DND-41 (cell line): ENCODE measurements at regions not wholly inside any gene's neighbourhood (a gene's known extent, or its start where the extent isn't known, plus 50 kb on each side); places are given as distances from the start of the nearest gene placed in this dataset.

ENCODE experiments used
- ATAC-seq: fragments of 200-7000 bp; cut with Tn5 transposase; 3 replicates; pipeline ENCODE4 v1.9.1; 2021; ENCODE audit warnings: low read depth; ENCODE audit not compliant: insufficient read depth
- DNase-seq: peaks from one replicate; pipeline ENCODE4 v3.0.0-alpha.2; 2020
- H2AFZ ChIP-seq: 2 replicates; pipeline ENCODE4 v1.6.0; 2012; ENCODE audit warnings: low read depth, low read length
- H3K27ac ChIP-seq: 2 replicates; pipeline ENCODE4 v1.5.1; 2012; ENCODE audit warnings: low read length, inconsistent platforms
- H3K27me3 ChIP-seq: fragments of 200-600 bp; sonication (generic); 2 replicates; pipeline ENCODE4 v1.6.0; 2012; ENCODE audit warnings: low read length, mild to moderate bottlenecking, inconsistent platforms; ENCODE audit not compliant: insufficient read depth, poor library complexity
- H3K36me3 ChIP-seq: 2 replicates; pipeline ENCODE4 v1.5.1; 2012; ENCODE audit warnings: low read length, inconsistent platforms; ENCODE audit not compliant: insufficient read depth
- H3K4me1 ChIP-seq: 2 replicates; pipeline ENCODE4 v1.5.1; 2012; ENCODE audit warnings: mild to moderate bottlenecking, low read length; ENCODE audit not compliant: insufficient read depth
- H3K4me2 ChIP-seq: 2 replicates; pipeline ENCODE4 v1.6.0; 2012; ENCODE audit warnings: mild to moderate bottlenecking, moderate library complexity, low read length, inconsistent platforms; ENCODE audit not compliant: insufficient read depth
- H3K4me3 ChIP-seq, 2 experiments: fragments of 200-600 bp in 1 of 2; shearing (Covaris generic) in 1 of 2; 2 replicates each; pipeline ENCODE4 v1.5.1; 2012 to 2016; ENCODE audit warnings: inconsistent platforms in 2 of 2, low read length in 2 of 2, mild to moderate bottlenecking in 2 of 2, low read depth in 1 of 2, moderate library complexity in 1 of 2
- H3K79me2 ChIP-seq: 2 replicates; pipeline ENCODE4 v1.6.0; 2012; ENCODE audit warnings: low read length, inconsistent platforms; ENCODE audit not compliant: insufficient read depth
- H3K9ac ChIP-seq: 2 replicates; pipeline ENCODE4 v1.6.0; 2012; ENCODE audit warnings: low read depth, mild to moderate bottlenecking, inconsistent platforms, low read length, moderate library complexity
- H3K9me3 ChIP-seq: 2 replicates; pipeline ENCODE4 v1.5.1; 2012; ENCODE audit warnings: low read length, moderate library complexity, mild to moderate bottlenecking, inconsistent platforms; ENCODE audit not compliant: insufficient read depth, severe bottlenecking
- H4K20me1 ChIP-seq: 2 replicates; pipeline ENCODE4 v1.6.0; 2012; ENCODE audit warnings: low read length; ENCODE audit not compliant: insufficient read depth
- EZH2 ChIP-seq: IDR thresholded peaks from 3 replicates; pipeline ENCODE4 v1.6.1; 2012; ENCODE audit warnings: borderline replicate concordance, low read depth, mild to moderate bottlenecking, moderate library complexity, low read length, inconsistent platforms; ENCODE audit not compliant: severe bottlenecking
- TF ChIP-seq, protein P1 (sequence below): IDR thresholded peaks from 2 replicates; pipeline ENCODE4 v1.5.1; 2012; ENCODE audit warnings: borderline replicate concordance, low read length, moderate library complexity, mild to moderate bottlenecking; ENCODE audit not compliant: poor library complexity, severe bottlenecking; ENCODE audit errors: extremely low read depth

GRCh38 chr5:174981416-174981815, 257.0 kb downstream of the MSX2 start:
- DNase-seq: no peak
- H3K27ac ChIP-seq: no peak overlapping the region
- no peak for ATAC-seq
- H3K9ac ChIP-seq: no peak overlapping the region
- H3K27me3 ChIP-seq: no peaks in the 10 kb centered on the region
- no peak overlapping the region for H3K4me3 ChIP-seq
- H3K79me2 ChIP-seq: no peaks in the 10 kb centered on the region
- H3K9me3 ChIP-seq: no peaks in the 10 kb centered on the region
- H4K20me1 ChIP-seq: no peaks in the 10 kb centered on the region
- H3K4me2 ChIP-seq: no peak overlapping the region
- H3K36me3 ChIP-seq: no peaks in the 10 kb centered on the region
- H3K4me1 ChIP-seq: no peaks in the 10 kb centered on the region
- no peak overlapping the region for H2AFZ ChIP-seq
- TF ChIP-seq, protein P1, sequence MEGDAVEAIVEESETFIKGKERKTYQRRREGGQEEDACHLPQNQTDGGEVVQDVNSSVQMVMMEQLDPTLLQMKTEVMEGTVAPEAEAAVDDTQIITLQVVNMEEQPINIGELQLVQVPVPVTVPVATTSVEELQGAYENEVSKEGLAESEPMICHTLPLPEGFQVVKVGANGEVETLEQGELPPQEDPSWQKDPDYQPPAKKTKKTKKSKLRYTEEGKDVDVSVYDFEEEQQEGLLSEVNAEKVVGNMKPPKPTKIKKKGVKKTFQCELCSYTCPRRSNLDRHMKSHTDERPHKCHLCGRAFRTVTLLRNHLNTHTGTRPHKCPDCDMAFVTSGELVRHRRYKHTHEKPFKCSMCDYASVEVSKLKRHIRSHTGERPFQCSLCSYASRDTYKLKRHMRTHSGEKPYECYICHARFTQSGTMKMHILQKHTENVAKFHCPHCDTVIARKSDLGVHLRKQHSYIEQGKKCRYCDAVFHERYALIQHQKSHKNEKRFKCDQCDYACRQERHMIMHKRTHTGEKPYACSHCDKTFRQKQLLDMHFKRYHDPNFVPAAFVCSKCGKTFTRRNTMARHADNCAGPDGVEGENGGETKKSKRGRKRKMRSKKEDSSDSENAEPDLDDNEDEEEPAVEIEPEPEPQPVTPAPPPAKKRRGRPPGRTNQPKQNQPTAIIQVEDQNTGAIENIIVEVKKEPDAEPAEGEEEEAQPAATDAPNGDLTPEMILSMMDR: no peak
- no peak for TF ChIP-seq EZH2

GRCh38 chr5:174980952-174981351, 256.6 kb downstream of the MSX2 start:
- no peaks in the 10 kb centered on the region for H3K27me3 ChIP-seq
- no peak overlapping the region for H3K9ac ChIP-seq
- H4K20me1 ChIP-seq: no peaks in the 10 kb centered on the region
- H3K79me2 ChIP-seq: no peaks in the 10 kb centered on the region
- ATAC-seq (no peak), DNase-seq (no peak)
- no peaks in the 10 kb centered on the region for H3K36me3 ChIP-seq
- H3K4me2 ChIP-seq: no peak overlapping the region
- H3K4me3 ChIP-seq: no peak overlapping the region
- no peak overlapping the region for H2AFZ ChIP-seq
- H3K27ac ChIP-seq: no peak overlapping the region
- no peak for TF ChIP-seq EZH2
- TF ChIP-seq, protein P1: no peak
- H3K4me1 ChIP-seq: no peaks in the 10 kb centered on the region
- H3K9me3 ChIP-seq: no peaks in the 10 kb centered on the region

GRCh38 chr5:174972291-174972690, 247.9 kb downstream of the MSX2 start:
- ATAC-seq: no peak
- no peak for DNase-seq
- H4K20me1 ChIP-seq: no peaks in the 10 kb centered on the region

More at GRCh38 chr5:174972291-174972690, 247.9 kb downstream of the MSX2 start:
- no peak overlapping the region for H3K27ac ChIP-seq
- no peaks in the 10 kb centered on the region for H3K4me1 ChIP-seq
- no peaks in the 10 kb centered on the region for H3K36me3 ChIP-seq
- H2AFZ ChIP-seq: no peak overlapping the region
- no peak overlapping the region for H3K4me2 ChIP-seq
- H3K79me2 ChIP-seq: no peaks in the 10 kb centered on the region
- no peak overlapping the region for H3K4me3 ChIP-seq
- H3K27me3 ChIP-seq: peaks cover 4% of the 10 kb centered on the region
- TF ChIP-seq EZH2: no peak
- TF ChIP-seq, protein P1: no peak
- no peaks in the 10 kb centered on the region for H3K9me3 ChIP-seq
- H3K9ac ChIP-seq: no peak overlapping the region
